ENCODE measurements at regions not wholly inside any gene's neighbourhood (a gene's known extent, or its start where the extent isn't known, plus 50 kb on each side); places are given as distances from the start of the nearest gene placed in this dataset.

DNA sequence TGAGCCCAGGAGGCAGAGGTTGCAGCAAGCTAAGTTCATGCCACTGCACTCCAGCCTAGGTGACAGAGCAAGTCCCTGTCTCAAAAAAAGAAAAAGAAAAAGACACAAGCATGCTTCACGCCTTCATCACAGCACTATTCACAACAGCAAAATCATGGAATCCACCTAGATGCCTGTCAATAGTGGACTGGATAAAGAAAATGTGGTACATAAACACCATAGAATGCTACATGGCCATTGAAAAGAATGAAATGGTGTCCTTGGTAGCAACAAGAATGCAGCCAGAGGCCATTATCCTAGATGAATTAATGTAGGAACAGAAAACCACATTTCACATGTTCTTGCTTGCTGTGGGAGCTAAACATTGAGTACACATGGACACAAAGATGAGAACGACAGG is 392.6 kb downstream of the EIPR1 start:
- H3K4me3 ChIP-seq (ENCODE audit: low read depth, low read length), result no peak overlapping the region
- TF ChIP-seq, protein P1, sequence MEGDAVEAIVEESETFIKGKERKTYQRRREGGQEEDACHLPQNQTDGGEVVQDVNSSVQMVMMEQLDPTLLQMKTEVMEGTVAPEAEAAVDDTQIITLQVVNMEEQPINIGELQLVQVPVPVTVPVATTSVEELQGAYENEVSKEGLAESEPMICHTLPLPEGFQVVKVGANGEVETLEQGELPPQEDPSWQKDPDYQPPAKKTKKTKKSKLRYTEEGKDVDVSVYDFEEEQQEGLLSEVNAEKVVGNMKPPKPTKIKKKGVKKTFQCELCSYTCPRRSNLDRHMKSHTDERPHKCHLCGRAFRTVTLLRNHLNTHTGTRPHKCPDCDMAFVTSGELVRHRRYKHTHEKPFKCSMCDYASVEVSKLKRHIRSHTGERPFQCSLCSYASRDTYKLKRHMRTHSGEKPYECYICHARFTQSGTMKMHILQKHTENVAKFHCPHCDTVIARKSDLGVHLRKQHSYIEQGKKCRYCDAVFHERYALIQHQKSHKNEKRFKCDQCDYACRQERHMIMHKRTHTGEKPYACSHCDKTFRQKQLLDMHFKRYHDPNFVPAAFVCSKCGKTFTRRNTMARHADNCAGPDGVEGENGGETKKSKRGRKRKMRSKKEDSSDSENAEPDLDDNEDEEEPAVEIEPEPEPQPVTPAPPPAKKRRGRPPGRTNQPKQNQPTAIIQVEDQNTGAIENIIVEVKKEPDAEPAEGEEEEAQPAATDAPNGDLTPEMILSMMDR (conservative IDR thresholded peaks at IDR 0.05; ENCODE audit: low read depth, low read length), result no peak
- no peak for DNase-seq (ENCODE audit: low read depth)

GRCh38 chr2:2981000-2981399 is 396.6 kb downstream of the EIPR1 start:
- no peak for DNase-seq (ENCODE audit: low read depth)
- no peak overlapping the region for H3K4me3 ChIP-seq (ENCODE audit: low read depth, low read length)
- TF ChIP-seq, protein P1 (conservative IDR thresholded peaks at IDR 0.05; ENCODE audit: low read depth, low read length), result no peak

GRCh38 chr2:2974982-2975381 is 402.6 kb downstream of the EIPR1 start:
- no peak overlapping the region for H3K4me3 ChIP-seq (ENCODE audit: low read depth, low read length)
- DNase-seq (ENCODE audit: low read depth), result no peak
- TF ChIP-seq, protein P1 (conservative IDR thresholded peaks at IDR 0.05; ENCODE audit: low read depth, low read length), result no peak

DNA sequence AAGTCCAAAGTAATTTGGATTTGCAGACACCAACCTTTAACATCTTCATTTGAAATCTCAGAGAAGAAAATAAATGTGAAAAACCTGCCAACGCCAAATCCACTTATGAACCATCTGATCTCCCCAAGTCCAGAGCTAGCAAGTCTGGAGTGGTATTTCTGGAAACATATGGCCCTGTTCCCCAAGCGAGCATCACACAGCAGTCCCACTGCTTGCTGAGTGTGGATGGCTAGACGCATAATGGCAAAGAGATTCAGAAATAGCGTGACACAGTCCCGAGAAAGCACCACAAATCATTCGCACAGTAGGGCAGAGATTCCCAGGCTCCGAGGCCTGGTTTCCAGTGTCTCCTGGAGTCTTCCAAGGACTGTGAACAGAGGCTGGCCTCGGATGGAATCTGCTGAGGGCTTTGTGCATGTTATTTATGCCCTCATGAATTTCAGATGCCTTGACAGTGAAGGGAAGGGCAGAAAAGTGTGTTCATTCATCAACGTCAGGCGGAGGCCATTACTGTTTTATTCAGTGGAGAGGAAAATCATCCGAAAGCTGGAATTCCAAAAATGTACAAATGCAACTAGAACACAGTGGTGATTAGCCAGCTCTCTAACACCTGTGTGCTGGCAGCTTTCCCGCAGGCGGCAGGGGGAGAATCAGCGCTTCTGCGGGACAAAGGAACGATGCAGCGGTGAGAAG is 417.0 kb downstream of the EIPR1 start:
- TF ChIP-seq, protein P1 (conservative IDR thresholded peaks at IDR 0.05; ENCODE audit: low read depth, low read length), result no peak
- DNase-seq (ENCODE audit: low read depth), result no peak
- H3K4me3 ChIP-seq (ENCODE audit: low read depth, low read length), result no peak overlapping the region

- no peak for DNase-seq (ENCODE audit: low read depth)
- TF ChIP-seq, protein P1 (conservative IDR thresholded peaks at IDR 0.05; ENCODE audit: low read depth, low read length), result no peak
- no peak overlapping the region for H3K4me3 ChIP-seq (ENCODE audit: low read depth, low read length)
These were observed 427.1 kb downstream of the EIPR1 start for GRCh38 chr2:2950403-2950952.

DNA sequence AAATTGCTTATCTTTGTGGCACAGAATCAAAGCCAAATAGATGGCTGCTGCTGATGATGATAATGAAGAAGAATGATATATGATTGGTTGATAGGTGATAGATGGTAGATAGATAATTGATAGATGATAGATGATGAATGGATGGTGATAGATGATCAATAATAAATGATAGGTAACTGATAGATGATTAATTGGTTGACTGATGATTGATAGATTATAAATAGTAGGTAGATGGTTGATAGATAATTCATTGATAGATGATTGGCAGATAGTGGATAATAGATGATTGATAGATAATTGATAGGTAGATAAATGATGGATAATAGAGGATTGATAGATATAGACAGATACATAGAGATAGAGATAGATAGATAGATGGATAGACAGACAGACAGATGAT is 430.2 kb downstream of the EIPR1 start:
- DNase-seq (ENCODE audit: low read depth), result no peak
- H3K4me3 ChIP-seq (ENCODE audit: low read depth, low read length), result no peak overlapping the region
- TF ChIP-seq, protein P1 (conservative IDR thresholded peaks at IDR 0.05; ENCODE audit: low read depth, low read length), result no peak

GRCh38 chr2:2942906-2943305 is 434.7 kb downstream of the EIPR1 start:
- H3K4me3 ChIP-seq (ENCODE audit: low read depth, low read length), result no peak overlapping the region
- no peak for DNase-seq (ENCODE audit: low read depth)
- TF ChIP-seq, protein P1 (conservative IDR thresholded peaks at IDR 0.05; ENCODE audit: low read depth, low read length), result no peak

Data from choroid plexus epithelial cell (primary cell).